Tibial artery (tissue), 4 donors: ENCODE measurements at regions not wholly inside any gene's neighbourhood (a gene's known extent, or its start where the extent isn't known, plus 50 kb on each side); places are given as distances from the start of the nearest gene placed in this dataset.

Source experiments
- DNase-seq, 2 donors: peaks; one replicate each; pipeline ENCODE4 v3.0.0-alpha.2; 2019
- H3K27ac ChIP-seq, 2 donors: fragments of 200-600 bp; sonication (generic) in 1 of 2; 1 replicate in 1 of 2; 2 replicates in 1 of 2; pipeline ENCODE4 v1.5.1; 2018 to 2019; ENCODE audit warnings: mild to moderate bottlenecking in 1 of 2
- H3K27me3 ChIP-seq, 2 donors: fragments of 200-600 bp; sonication (generic) in 1 of 2; one replicate each; pipeline versions ENCODE4 v1.5.1 to v1.6.0; 2016 to 2019
- H3K36me3 ChIP-seq, 3 donors: fragments of 200-600 bp; sonication (generic) in 2 of 3; one replicate each; pipeline ENCODE4 v1.5.1; 2016 to 2019; ENCODE audit warnings: mild to moderate bottlenecking in 2 of 3
- H3K4me1 ChIP-seq, 4 donors: fragments of 200-600 bp; sonication (generic) in 2 of 4; 1 replicate in 3 of 4; 2 replicates in 1 of 4; pipeline ENCODE4 v1.5.1; 2016 to 2019
- H3K4me3 ChIP-seq, 2 donors: fragments of 200-600 bp; sonication (generic) in 1 of 2; 1 replicate in 1 of 2; 2 replicates in 1 of 2; pipeline ENCODE4 v1.5.1; 2018 to 2019; ENCODE audit warnings: mild to moderate bottlenecking in 2 of 2
- H3K9me3 ChIP-seq, 3 donors: fragments of 200-600 bp; sonication (generic) in 1 of 3; one replicate each; pipeline ENCODE4 v1.5.1; 2016 to 2019
- intact Hi-C: fragments of 100-400 bp; cut with DNase I; formaldehyde crosslinking; loops from one replicate; pipeline ENCODE4 v1.15.0; 2023; ENCODE audit warnings: low total_unique reads
- TF ChIP-seq, protein P1 (sequence below), 2 experiments: fragments of 200-600 bp in 1 of 2; fragments of 450-650 bp in 1 of 2; IDR thresholded peaks; one replicate each; pipeline ENCODE4 v1.5.1; 2017 to 2019; ENCODE audit warnings: antibody characterized with exemption in 2 of 2, mild to moderate bottlenecking in 1 of 2, moderate library complexity in 1 of 2

DNA sequence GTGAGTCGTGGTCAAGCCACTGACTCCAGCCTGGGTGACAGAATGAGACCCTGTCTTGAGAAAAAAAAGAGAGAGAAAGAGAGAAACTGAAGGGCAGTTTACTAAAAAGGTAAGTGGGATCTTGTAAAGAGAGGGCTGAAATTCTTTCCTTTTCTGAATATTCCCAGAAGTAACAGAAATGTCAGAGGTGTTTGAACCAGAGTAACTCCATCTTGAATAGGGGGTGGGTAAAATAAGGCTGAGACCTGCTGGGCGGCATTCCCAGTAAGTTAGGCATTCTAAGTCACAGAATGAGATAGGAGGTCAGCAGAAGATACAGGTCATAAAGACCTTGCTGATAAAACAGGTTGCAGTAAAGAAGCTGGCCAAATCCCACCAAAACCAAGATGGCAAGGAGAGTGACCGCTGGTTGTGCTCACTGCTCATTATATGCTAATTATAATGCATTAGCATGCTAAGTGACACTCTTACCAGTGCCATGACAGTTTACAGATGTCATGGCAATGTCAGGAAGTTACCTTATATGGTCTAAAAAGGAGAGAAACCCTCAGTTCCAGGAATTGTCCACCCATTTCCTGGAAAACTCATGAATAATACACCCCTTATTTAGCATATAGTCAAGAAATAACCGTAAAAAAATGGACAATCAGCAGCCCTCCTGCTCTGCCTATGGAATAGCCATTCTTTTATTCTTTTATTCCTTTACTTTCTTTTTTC, 1334.3 kb upstream of the ZEB2 start:
- Histone ChIP-seq H3K4me1 (peaks cover 0 to 19% (median 0%) of the 10 kb centered on the region in 4 donors), H3K4me3 (no peak overlapping the region), H3K9me3 (no peaks in the 10 kb centered on the region), H3K36me3 (no peaks in the 10 kb centered on the region), H3K27ac (no peak overlapping the region), H3K27me3 (no peaks in the 10 kb centered on the region)
- TF ChIP-seq, protein P1, sequence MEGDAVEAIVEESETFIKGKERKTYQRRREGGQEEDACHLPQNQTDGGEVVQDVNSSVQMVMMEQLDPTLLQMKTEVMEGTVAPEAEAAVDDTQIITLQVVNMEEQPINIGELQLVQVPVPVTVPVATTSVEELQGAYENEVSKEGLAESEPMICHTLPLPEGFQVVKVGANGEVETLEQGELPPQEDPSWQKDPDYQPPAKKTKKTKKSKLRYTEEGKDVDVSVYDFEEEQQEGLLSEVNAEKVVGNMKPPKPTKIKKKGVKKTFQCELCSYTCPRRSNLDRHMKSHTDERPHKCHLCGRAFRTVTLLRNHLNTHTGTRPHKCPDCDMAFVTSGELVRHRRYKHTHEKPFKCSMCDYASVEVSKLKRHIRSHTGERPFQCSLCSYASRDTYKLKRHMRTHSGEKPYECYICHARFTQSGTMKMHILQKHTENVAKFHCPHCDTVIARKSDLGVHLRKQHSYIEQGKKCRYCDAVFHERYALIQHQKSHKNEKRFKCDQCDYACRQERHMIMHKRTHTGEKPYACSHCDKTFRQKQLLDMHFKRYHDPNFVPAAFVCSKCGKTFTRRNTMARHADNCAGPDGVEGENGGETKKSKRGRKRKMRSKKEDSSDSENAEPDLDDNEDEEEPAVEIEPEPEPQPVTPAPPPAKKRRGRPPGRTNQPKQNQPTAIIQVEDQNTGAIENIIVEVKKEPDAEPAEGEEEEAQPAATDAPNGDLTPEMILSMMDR (IDR thresholded peaks at IDR 0.05), result no peak
- DNase-seq, result no peak
- intact Hi-C loops, result no loop called here

DNA sequence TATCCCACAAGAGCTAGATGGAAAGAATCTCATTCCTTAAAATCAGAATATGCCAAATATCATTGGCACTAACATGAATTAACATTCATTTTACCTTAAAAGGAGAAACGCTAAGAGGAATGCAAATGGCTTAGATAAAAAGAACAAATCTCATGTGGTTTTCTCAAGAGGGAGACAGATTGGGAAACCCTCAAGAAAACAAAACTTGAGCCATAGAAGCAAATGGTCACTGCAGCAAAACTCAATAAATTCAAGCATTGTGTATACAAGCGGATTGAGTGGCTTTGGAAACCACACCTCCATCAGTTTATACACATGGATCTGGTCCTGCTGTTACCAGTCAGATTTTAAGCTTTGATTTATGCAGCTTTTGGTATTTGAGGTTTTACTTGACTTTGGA, 1331.8 kb upstream of the ZEB2 start:
- peak overlapping the region; percentile 23 to 34 for H3K27ac ChIP-seq

GRCh38 chr2:145849466-145849865, 1329.5 kb upstream of the ZEB2 start:
- no peaks in the 10 kb centered on the region for H3K27me3 ChIP-seq
- H3K27ac ChIP-seq, result no peak overlapping the region
- TF ChIP-seq, protein P1 (IDR thresholded peaks at IDR 0.05), result no peak
- no peak for DNase-seq
- intact Hi-C loops, result no loop called here
- H3K4me1 ChIP-seq, result peaks cover 0 to 28% (median 0%) of the 10 kb centered on the region in 4 donors
- H3K36me3 ChIP-seq, result no peaks in the 10 kb centered on the region
- H3K9me3 ChIP-seq, result no peaks in the 10 kb centered on the region
- no peak overlapping the region for H3K4me3 ChIP-seq

More for the DNA sequence above, 1331.8 kb upstream of the ZEB2 start:
- intact Hi-C loops, result no loop called here
- no peak overlapping the region for H3K4me3 ChIP-seq
- H3K27me3 ChIP-seq, result no peaks in the 10 kb centered on the region
- H3K4me1 ChIP-seq, result peaks cover 0 to 28% (median 0%) of the 10 kb centered on the region in 4 donors
- TF ChIP-seq, protein P1 (IDR thresholded peaks at IDR 0.05), result no peak
- no peak for DNase-seq
- no peaks in the 10 kb centered on the region for H3K9me3 ChIP-seq
- H3K36me3 ChIP-seq, result no peaks in the 10 kb centered on the region

- intact Hi-C loops, result no loop called here
- Histone ChIP-seq H3K27me3 (no peaks in the 10 kb centered on the region), H3K9me3 (no peaks in the 10 kb centered on the region), H3K27ac (no peak overlapping the region), H3K4me1 (peaks cover 0 to 23% (median 0%) of the 10 kb centered on the region in 4 donors), H3K4me3 (no peak overlapping the region), H3K36me3 (no peaks in the 10 kb centered on the region)
- no peak for DNase-seq
- TF ChIP-seq, protein P1 (IDR thresholded peaks at IDR 0.05), result no peak
Observed at GRCh38 chr2:145846982-145847381, 1327.1 kb upstream of the ZEB2 start.

- H3K4me3 ChIP-seq, result no peak overlapping the region
- no peaks in the 10 kb centered on the region for H3K27me3 ChIP-seq
- H3K4me1 ChIP-seq, result peaks cover 0 to 12% (median 0%) of the 10 kb centered on the region in 4 donors
- TF ChIP-seq, protein P1 (IDR thresholded peaks at IDR 0.05), result no peak
- no peak for DNase-seq
- intact Hi-C loops, result no loop called here
- H3K36me3 ChIP-seq, result no peaks in the 10 kb centered on the region
- H3K9me3 ChIP-seq, result no peaks in the 10 kb centered on the region
- H3K27ac ChIP-seq, result no peak overlapping the region
Observed at GRCh38 chr2:145845923-145846322, 1326.0 kb upstream of the ZEB2 start.
